Brain microvascular endothelial cell (primary cell): ENCODE measurements at regions not wholly inside any gene's neighbourhood (a gene's known extent, or its start where the extent isn't known, plus 50 kb on each side); places are given as distances from the start of the nearest gene placed in this dataset.

Experiments
- DNase-seq: peaks from one replicate; pipeline ENCODE4 v3.0.0-alpha.2; 2020
- H3K27ac ChIP-seq: fragments of 250-450 bp; sonication (Bioruptor Pico); 2 replicates; pipeline ENCODE4 v1.5.1; 2020; ENCODE audit warnings: mild to moderate bottlenecking, moderate library complexity
- H3K27me3 ChIP-seq: fragments of 250-450 bp; sonication (Bioruptor Pico); replicated peaks from 2 replicates; pipeline ENCODE4 v1.5.1; 2020; ENCODE audit warnings: mild to moderate bottlenecking
- H3K36me3 ChIP-seq: fragments of 250-450 bp; sonication (Bioruptor Pico); replicated peaks from 2 replicates; pipeline ENCODE4 v1.5.1; 2020; ENCODE audit warnings: mild to moderate bottlenecking
- H3K4me3 ChIP-seq: 2 replicates; pipeline ENCODE4 v1.5.1; 2011; ENCODE audit warnings: low read depth, mild to moderate bottlenecking, control low read depth, low read length, moderate library complexity
- CTCF ChIP-seq: IDR thresholded peaks from 2 replicates; pipeline ENCODE4 v1.5.1; 2011; ENCODE audit warnings: low read depth, mild to moderate bottlenecking, moderate library complexity, low read length, control low read depth, inconsistent platforms; ENCODE audit errors: missing control alignments
- in situ Hi-C: cut with HindIII; loops from 2 replicates; pipeline ENCODE4 v1.10.0; 2017; ENCODE audit warnings: low sequenced_read_pairs, low pct_ligation_motif_present

- no peak for TF ChIP-seq CTCF
- no peak for DNase-seq
- in situ Hi-C loops, result no loop called here
- no peak overlapping the region for H3K27ac ChIP-seq
- no peaks in the 10 kb centered on the region for H3K36me3 ChIP-seq
- no peak overlapping the region for H3K4me3 ChIP-seq
- no peaks in the 10 kb centered on the region for H3K27me3 ChIP-seq
Observed at GRCh38 chr10:124235232-124235631, 141.8 kb upstream of the CHST15 start.

DNA sequence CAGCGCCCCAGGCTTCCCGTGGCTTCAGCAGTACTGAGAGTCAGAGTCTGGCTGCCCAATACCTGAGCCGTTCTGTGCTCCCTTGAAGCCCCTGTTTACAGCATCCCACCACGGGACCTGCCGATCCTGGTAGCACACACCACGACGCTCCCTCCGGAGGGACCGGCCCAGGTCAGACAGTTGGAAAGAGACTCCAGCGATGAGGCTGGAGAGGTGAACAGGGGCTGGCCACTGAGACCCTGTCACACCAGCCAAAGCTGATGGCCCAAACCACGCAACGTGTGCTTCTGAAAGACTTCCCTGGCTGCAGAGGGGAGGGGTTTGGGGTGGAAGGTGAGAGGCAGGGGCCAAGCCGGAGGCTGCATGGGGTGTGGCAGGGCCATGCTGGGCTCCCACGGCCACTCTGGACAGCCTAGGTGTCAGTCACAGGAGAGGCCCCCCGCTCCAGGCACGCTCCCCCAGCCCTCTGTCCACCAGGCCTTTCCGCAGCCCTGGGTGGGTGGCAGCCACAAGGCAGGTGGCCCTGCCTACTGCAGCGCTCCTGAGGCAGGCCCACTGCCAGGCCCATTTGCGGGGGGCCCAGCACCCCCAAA is 140.2 kb upstream of the CHST15 start:
- in situ Hi-C loops, result no loop called here
- TF ChIP-seq CTCF, result no peak
- Histone ChIP-seq H3K27me3 (no peaks in the 10 kb centered on the region), H3K36me3 (no peaks in the 10 kb centered on the region), H3K27ac (no peak overlapping the region), H3K4me3 (no peak overlapping the region)
- DNase-seq, result no peak

- H3K4me3 ChIP-seq, result no peak overlapping the region
- no peak overlapping the region for H3K27ac ChIP-seq
- H3K27me3 ChIP-seq, result no peaks in the 10 kb centered on the region
- DNase-seq, result no peak
- in situ Hi-C loops, result no loop called here
- no peak for TF ChIP-seq CTCF
- no peaks in the 10 kb centered on the region for H3K36me3 ChIP-seq
Observed at GRCh38 chr10:124232686-124233545, 139.5 kb upstream of the CHST15 start.

DNA sequence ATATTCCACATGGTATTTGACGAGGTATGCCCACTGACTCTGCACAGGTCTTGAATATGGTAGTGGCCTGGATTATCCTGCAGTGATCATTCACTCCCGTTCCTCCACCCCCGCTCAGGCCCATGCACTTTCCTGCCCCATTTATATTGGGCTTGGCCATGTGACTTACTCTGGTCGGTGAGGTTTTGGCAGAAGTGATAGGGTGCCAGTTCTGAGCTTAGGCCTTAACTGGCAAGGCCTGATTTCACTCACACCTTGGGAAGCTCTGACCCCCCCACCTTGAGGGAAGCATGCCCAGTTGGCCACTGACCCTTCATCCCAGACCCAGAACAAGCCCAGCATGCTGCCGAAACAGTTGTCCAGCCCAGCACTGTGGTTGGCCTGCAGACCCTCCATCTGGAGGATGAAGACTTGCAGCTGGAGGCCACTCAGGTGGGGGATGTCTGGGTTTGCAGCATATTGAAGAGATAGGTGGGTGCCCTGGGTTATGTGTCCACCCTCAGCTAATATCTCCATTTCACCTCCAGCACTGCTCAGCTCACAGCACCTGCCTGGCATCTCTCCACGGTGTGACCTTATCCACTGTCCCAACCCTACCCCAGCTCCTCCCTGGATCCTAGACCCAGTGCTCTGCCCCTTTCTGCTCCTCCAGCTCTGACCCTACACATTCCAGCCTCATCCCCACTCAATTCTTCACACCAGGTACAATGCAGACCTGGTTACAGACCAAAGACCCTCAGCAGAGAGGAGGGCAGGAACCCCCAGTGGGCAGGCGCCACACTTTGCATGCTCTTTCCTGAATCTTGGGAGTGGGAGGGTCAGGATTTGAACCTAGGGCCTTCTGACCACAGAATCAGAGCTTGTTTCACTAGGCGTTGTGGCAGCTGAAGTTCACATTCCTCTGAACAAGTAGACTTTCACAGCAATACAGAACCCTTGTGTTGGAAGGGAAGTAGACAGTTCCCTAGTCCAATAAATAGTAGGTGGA is 138.1 kb upstream of the CHST15 start:
- DNase-seq, result no peak
- Histone ChIP-seq H3K27ac (no peak overlapping the region), H3K27me3 (no peaks in the 10 kb centered on the region), H3K4me3 (no peak overlapping the region), H3K36me3 (no peaks in the 10 kb centered on the region)
- TF ChIP-seq CTCF, result no peak
- in situ Hi-C loops, result no loop called here

DNA sequence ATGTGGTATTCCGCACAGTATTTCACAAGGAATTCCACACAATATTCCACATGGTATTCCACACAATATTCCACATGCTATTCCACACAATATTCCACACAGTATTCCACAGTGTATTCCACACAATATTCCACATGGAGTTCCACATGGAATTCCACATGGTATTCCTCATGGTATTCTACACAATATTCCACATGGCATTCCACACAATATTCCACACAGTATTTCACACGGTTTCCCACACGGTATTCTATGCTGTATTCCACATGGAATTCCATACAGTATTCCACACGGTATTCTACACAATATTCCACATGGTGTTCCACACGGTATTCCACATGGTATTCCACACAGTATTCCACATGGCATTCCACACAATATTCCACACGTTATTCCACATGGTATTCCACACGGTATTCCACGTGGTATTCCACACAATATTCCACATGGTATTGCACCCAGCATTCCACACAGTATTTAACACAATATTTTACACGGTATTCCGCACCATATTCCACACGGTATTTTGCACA is 137.3 kb upstream of the CHST15 start:
- Histone ChIP-seq H3K27me3 (no peaks in the 10 kb centered on the region), H3K36me3 (no peaks in the 10 kb centered on the region), H3K27ac (no peak overlapping the region), H3K4me3 (no peak overlapping the region)
- no peak for TF ChIP-seq CTCF
- in situ Hi-C loops, result no loop called here
- DNase-seq, result no peak
